Smooth muscle cell (in vitro differentiated cells): ENCODE measurements at regions not wholly inside any gene's neighbourhood (a gene's known extent, or its start where the extent isn't known, plus 50 kb on each side); places are given as distances from the start of the nearest gene placed in this dataset.

ENCODE experiments used
- DNase-seq: peaks from one replicate; lab custom pipeline; 2025; ENCODE audit not compliant: unreplicated experiment; lab: John Stamatoyannopoulos, UW
- H2AFZ ChIP-seq: fragments of 200-600 bp; sonication (generic); 2 replicates; pipeline ENCODE4 v1.6.0; 2016; ENCODE audit warnings: antibody characterized with exemption, low read depth, mild to moderate bottlenecking
- H3F3A ChIP-seq: fragments of 200-600 bp; sonication (generic); 2 replicates; pipeline ENCODE4 v1.6.0; 2017; ENCODE audit warnings: antibody characterized with exemption, low read depth
- H3K27ac ChIP-seq: fragments of 200-600 bp; sonication (generic); 2 replicates; pipeline ENCODE4 v1.5.1; 2016; ENCODE audit warnings: low read depth, mild to moderate bottlenecking
- H3K27me3 ChIP-seq: fragments of 200-600 bp; sonication (generic); 2 replicates; pipeline ENCODE4 v1.6.1; 2016; ENCODE audit warnings: low read depth, mild to moderate bottlenecking
- H3K36me3 ChIP-seq: fragments of 200-600 bp; sonication (generic); 2 replicates; pipeline ENCODE4 v1.5.1; 2016; ENCODE audit warnings: low read depth
- H3K4me1 ChIP-seq: fragments of 200-600 bp; sonication (generic); 2 replicates; pipeline ENCODE4 v1.5.1; 2016; ENCODE audit warnings: low read depth
- H3K4me2 ChIP-seq: fragments of 200-600 bp; sonication (generic); 2 replicates; pipeline ENCODE4 v1.6.0; 2016; ENCODE audit warnings: mild to moderate bottlenecking
- H3K4me3 ChIP-seq: fragments of 200-600 bp; sonication (generic); 2 replicates; pipeline ENCODE4 v1.5.1; 2016; ENCODE audit warnings: mild to moderate bottlenecking
- H3K79me2 ChIP-seq: fragments of 200-600 bp; sonication (generic); 2 replicates; pipeline ENCODE4 v1.6.0; 2016; ENCODE audit warnings: low read depth, mild to moderate bottlenecking
- H3K9ac ChIP-seq: fragments of 200-600 bp; sonication (generic); 2 replicates; pipeline ENCODE4 v1.6.0; 2016; ENCODE audit warnings: low read depth
- H3K9me3 ChIP-seq: fragments of 200-600 bp; sonication (generic); replicated peaks from 2 replicates; pipeline ENCODE4 v1.5.1; 2016; ENCODE audit warnings: low read depth
- H4K20me1 ChIP-seq: fragments of 200-600 bp; sonication (generic); 2 replicates; pipeline ENCODE4 v1.6.0; 2016; ENCODE audit warnings: low read depth
- CTCF ChIP-seq: fragments of 200-600 bp; sonication (generic); IDR thresholded peaks from 2 replicates; pipeline ENCODE4 v1.5.1; 2017; ENCODE audit warnings: borderline replicate concordance, mild to moderate bottlenecking, antibody characterized with exemption; ENCODE audit not compliant: insufficient read depth, poor library complexity, severe bottlenecking
- WGBS: methylation state at CpG from one replicate; pipeline ENCODE4 v1.1.7; 2016; ENCODE audit warnings: low lambda C conversion rate; 5-methylcytosine and 5-hydroxymethylcytosine counted together

GRCh38 chr1:193674292-193674944, 488.0 kb upstream of the B3GALT2 start:
- 52% methylated on average over 7 of the region's 7 CpGs for WGBS
- Histone ChIP-seq H3K36me3 (no peaks in the 10 kb centered on the region), H3K27me3 (no peaks in the 10 kb centered on the region), H3K4me2 (peak overlapping the region; percentile 1), H3K4me1 (no peaks in the 10 kb centered on the region), H3K9me3 (no peaks in the 10 kb centered on the region), H3F3A (no peaks in the 10 kb centered on the region), H3K4me3 (no peak overlapping the region), H3K27ac (no peak overlapping the region), H3K79me2 (no peaks in the 10 kb centered on the region), H4K20me1 (no peaks in the 10 kb centered on the region), H3K9ac (no peak overlapping the region), H2AFZ (no peak overlapping the region)
- no peak for DNase-seq
- TF ChIP-seq CTCF = no peak

GRCh38 chr1:193666485-193667083, 480.2 kb upstream of the B3GALT2 start:
- Histone ChIP-seq H3F3A (no peaks in the 10 kb centered on the region), H3K9me3 (no peaks in the 10 kb centered on the region), H3K9ac (no peak overlapping the region), H3K79me2 (no peaks in the 10 kb centered on the region), H3K36me3 (no peaks in the 10 kb centered on the region), H3K4me2 (no peak overlapping the region), H4K20me1 (no peaks in the 10 kb centered on the region), H3K27ac (no peak overlapping the region), H3K4me3 (no peak overlapping the region), H2AFZ (no peak overlapping the region), H3K27me3 (no peaks in the 10 kb centered on the region), H3K4me1 (no peaks in the 10 kb centered on the region)
- 91% methylated on average over 7 of the region's 7 CpGs for whole genome bisulfite sequencing
- DNase-seq = no peak
- no peak for TF ChIP-seq CTCF

- Histone ChIP-seq H3K4me3 (no peak overlapping the region), H3K4me1 (no peaks in the 10 kb centered on the region), H2AFZ (no peak overlapping the region), H3K27me3 (no peaks in the 10 kb centered on the region), H3K4me2 (no peak overlapping the region), H3K36me3 (no peaks in the 10 kb centered on the region), H3K9ac (no peak overlapping the region), H3K9me3 (no peaks in the 10 kb centered on the region), H3K27ac (no peak overlapping the region), H3F3A (no peaks in the 10 kb centered on the region), H4K20me1 (no peaks in the 10 kb centered on the region), H3K79me2 (no peaks in the 10 kb centered on the region)
- no peak for DNase-seq
- no peak for TF ChIP-seq CTCF
These were observed 477.6 kb upstream of the B3GALT2 start for GRCh38 chr1:193663965-193664364.

GRCh38 chr1:193662030-193662429, 475.6 kb upstream of the B3GALT2 start:
- H3K4me3 ChIP-seq = no peak overlapping the region
- no peaks in the 10 kb centered on the region for H4K20me1 ChIP-seq
- no peak overlapping the region for H3K9ac ChIP-seq
- no peak for TF ChIP-seq CTCF
- H2AFZ ChIP-seq = no peak overlapping the region
- no peak overlapping the region for H3K27ac ChIP-seq
- H3K4me1 ChIP-seq = no peaks in the 10 kb centered on the region
- 79% methylated on average over 2 of the region's 2 CpGs for WGBS
- no peaks in the 10 kb centered on the region for H3F3A ChIP-seq
- H3K27me3 ChIP-seq = no peaks in the 10 kb centered on the region
- H3K79me2 ChIP-seq = no peaks in the 10 kb centered on the region
- H3K36me3 ChIP-seq = no peaks in the 10 kb centered on the region
- no peak overlapping the region for H3K4me2 ChIP-seq
- DNase-seq = no peak
- no peaks in the 10 kb centered on the region for H3K9me3 ChIP-seq
